CD4-positive, alpha-beta memory T cell (primary cell): ENCODE measurements at regions not wholly inside any gene's neighbourhood (a gene's known extent, or its start where the extent isn't known, plus 50 kb on each side); places are given as distances from the start of the nearest gene placed in this dataset.

Experiments
- CTCF ChIA-PET: fragments of 350-600 bp; sonication (Branson Sonifier 250); formaldehyde crosslinking; loops from one replicate; lab custom pipeline; 2021; ENCODE audit warnings: inconsistent platforms; ENCODE audit not compliant: partially characterized antibody; lab: Charles Lee
- POLR2A ChIA-PET: fragments of 350-600 bp; sonication (Branson Sonifier 250); formaldehyde crosslinking; loops from one replicate; lab custom pipeline; 2021; ENCODE audit not compliant: partially characterized antibody; lab: Charles Lee
- DNase-seq, 5 donors: peaks; one replicate each; pipeline versions ENCODE4 v3.0.0 to v3.0.0-alpha.2; 2020 to 2022; ENCODE audit warnings: mixed read lengths in 1 of 5
- H3K27ac ChIP-seq: one replicate; pipeline ENCODE4 v1.7.0; 2013; ENCODE audit warnings: low read depth, low read length
- H3K27me3 ChIP-seq: 2 replicates; pipeline ENCODE4 v1.7.0; 2013; ENCODE audit warnings: mild to moderate bottlenecking, low read length, moderate library complexity; ENCODE audit not compliant: insufficient read depth
- H3K36me3 ChIP-seq: 2 replicates; pipeline ENCODE4 v1.7.0; 2013; ENCODE audit warnings: mild to moderate bottlenecking, low read length, moderate library complexity; ENCODE audit not compliant: insufficient read depth
- H3K4me1 ChIP-seq: 2 replicates; pipeline ENCODE4 v1.7.0; 2013; ENCODE audit warnings: mild to moderate bottlenecking, low read length, moderate library complexity; ENCODE audit not compliant: insufficient read depth
- H3K4me3 ChIP-seq, 2 donors: one replicate each; pipeline ENCODE4 v1.7.0; 2013; ENCODE audit warnings: low read length in 2 of 2, mild to moderate bottlenecking in 1 of 2
- H3K9me3 ChIP-seq, 2 donors: one replicate each; pipeline ENCODE4 v1.7.0; 2013; ENCODE audit warnings: low read length in 2 of 2, control low read depth in 1 of 2; ENCODE audit not compliant: control insufficient read depth in 1 of 2
- H3K27ac Mint-ChIP-seq, 7 donors: one replicate each; pipeline ENCODE4 v1.8.0; 2020 to 2021; ENCODE audit warnings: mixed read lengths in 7 of 7, mild to moderate bottlenecking in 6 of 7, inconsistent platforms in 3 of 7, moderate library complexity in 3 of 7
- H3K27me3 Mint-ChIP-seq, 2 donors: one replicate each; pipeline ENCODE4 v1.8.0; 2020 to 2021; ENCODE audit warnings: mixed read lengths in 2 of 2
- H3K36me3 Mint-ChIP-seq, 2 donors: one replicate each; pipeline ENCODE4 v1.8.0; 2020 to 2021; ENCODE audit warnings: mixed read lengths in 2 of 2, inconsistent platforms in 1 of 2, mild to moderate bottlenecking in 1 of 2
- H3K4me1 Mint-ChIP-seq, 4 donors: one replicate each; pipeline ENCODE4 v1.8.0; 2020 to 2021; ENCODE audit warnings: mixed read lengths in 4 of 4, mild to moderate bottlenecking in 1 of 4
- H3K4me3 Mint-ChIP-seq, 8 donors: one replicate each; pipeline ENCODE4 v1.8.0; 2020 to 2021; ENCODE audit warnings: mixed read lengths in 8 of 8, mild to moderate bottlenecking in 7 of 8, moderate library complexity in 6 of 8, inconsistent platforms in 3 of 8
- H3K9me3 Mint-ChIP-seq, 8 donors: one replicate each; pipeline ENCODE4 v1.8.0; 2020 to 2021; ENCODE audit warnings: mixed read lengths in 8 of 8, mild to moderate bottlenecking in 5 of 8, inconsistent platforms in 3 of 8, moderate library complexity in 1 of 8
- intact Hi-C: fragments of 100-400 bp; cut with micrococcal nuclease; formaldehyde crosslinking; loops from one replicate; pipeline ENCODE4 v1.15.1; 2023

DNA sequence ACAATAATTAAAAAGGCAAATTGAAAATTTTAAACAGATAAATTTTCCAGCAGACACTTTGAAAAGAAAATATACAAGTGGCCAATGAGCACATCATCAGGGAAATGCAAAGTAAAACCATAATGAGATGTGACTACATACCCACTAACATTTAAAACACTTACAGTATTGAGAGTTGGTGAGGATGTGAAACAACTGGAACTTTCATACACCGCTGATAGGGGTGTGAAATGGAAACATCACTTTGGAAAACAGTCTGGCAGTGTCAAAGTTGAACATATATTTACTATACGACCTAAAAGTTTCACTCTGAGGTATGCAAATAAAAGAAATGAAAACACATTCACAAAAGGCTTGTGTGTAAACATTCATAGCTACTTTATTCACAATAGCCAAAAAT is 94.0 kb upstream of the GNAO1 start:
- H3K36me3 ChIP-seq = no peaks in the 10 kb centered on the region
- H3K36me3 Mint-ChIP-seq = no peaks in the 10 kb centered on the region
- H3K27me3 ChIP-seq = no peaks in the 10 kb centered on the region
- no peak for DNase-seq
- ChIA-PET CTCF (interaction anchor here (1.3 kb wide), 1 partner anchor 151 kb away, joined by 3 read pairs; no protein-coding TSS in a partner anchor), POLR2A (no interaction called here)
- H3K27ac ChIP-seq = no peak overlapping the region
- no peak overlapping the region for H3K4me3 Mint-ChIP-seq
- H3K4me3 ChIP-seq = no peak overlapping the region
- intact Hi-C loops = no loop called here
- H3K4me1 Mint-ChIP-seq = no peaks in the 10 kb centered on the region
- no peaks in the 10 kb centered on the region for H3K9me3 ChIP-seq
- no peaks in the 10 kb centered on the region for H3K4me1 ChIP-seq
- H3K27me3 Mint-ChIP-seq = peaks cover 0 to 4% of the 10 kb centered on the region in 2 donors
- H3K9me3 Mint-ChIP-seq = no peaks in the 10 kb centered on the region
- H3K27ac Mint-ChIP-seq = no peak overlapping the region

DNA sequence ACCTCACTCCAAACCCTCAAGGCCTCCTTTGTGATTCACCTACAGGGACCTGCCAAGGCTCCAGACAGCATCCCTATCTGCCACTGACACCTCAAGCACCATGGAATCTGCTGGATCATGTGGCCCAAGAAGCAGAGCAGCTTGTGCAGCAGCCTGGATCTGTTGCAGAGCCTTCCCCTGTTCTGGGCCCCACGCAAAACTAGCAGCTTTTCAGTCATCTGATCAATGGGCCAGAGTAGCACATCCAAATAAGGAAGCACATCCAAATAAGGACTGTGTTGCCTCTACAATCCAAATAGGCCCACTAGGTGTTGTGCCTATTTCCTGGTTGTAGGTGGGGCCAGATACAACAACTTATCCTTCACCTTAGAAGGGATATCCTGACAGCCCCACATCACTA is 97.1 kb upstream of the GNAO1 start:
- ChIA-PET CTCF (interaction anchor here (1.0 kb wide), 1 partner anchor 224 kb away, joined by 4 read pairs; no protein-coding TSS in a partner anchor), POLR2A (no interaction called here)
- intact Hi-C loops = no loop called here
- no peak overlapping the region for H3K4me3 Mint-ChIP-seq
- H3K36me3 Mint-ChIP-seq = no peaks in the 10 kb centered on the region
- no peak overlapping the region for H3K27ac Mint-ChIP-seq
- no peaks in the 10 kb centered on the region for H3K9me3 Mint-ChIP-seq
- H3K27me3 Mint-ChIP-seq = peaks cover 0 to 2% of the 10 kb centered on the region in 2 donors
- no peak overlapping the region for H3K4me3 ChIP-seq
- no peaks in the 10 kb centered on the region for H3K27me3 ChIP-seq
- DNase-seq = no peak
- H3K4me1 ChIP-seq = no peaks in the 10 kb centered on the region
- H3K4me1 Mint-ChIP-seq = peaks cover 0 to 1% (median 0%) of the 10 kb centered on the region in 4 donors
- H3K36me3 ChIP-seq = no peaks in the 10 kb centered on the region
- no peaks in the 10 kb centered on the region for H3K9me3 ChIP-seq
- H3K27ac ChIP-seq = no peak overlapping the region

DNA sequence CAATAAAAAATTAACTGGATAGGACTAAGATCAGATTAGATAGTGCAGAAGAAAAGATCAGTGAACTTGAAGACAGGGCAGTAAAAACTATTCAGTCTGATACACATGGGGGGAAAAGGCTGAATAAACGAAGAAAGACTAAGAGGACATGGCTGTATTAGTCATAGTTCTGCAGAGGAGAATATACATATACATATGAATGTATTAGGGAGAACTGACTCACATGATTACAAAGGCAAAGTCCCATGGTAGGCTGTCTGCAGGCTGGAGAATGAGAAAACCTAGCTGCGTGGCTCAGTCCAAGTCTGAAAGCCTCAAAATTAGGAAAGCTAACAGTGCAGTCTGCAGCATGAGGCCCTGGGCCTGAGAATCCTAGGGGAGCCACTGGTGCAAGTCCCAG is 98.2 kb upstream of the GNAO1 start:
- peaks cover 0 to 3% of the 10 kb centered on the region in 2 donors for H3K27me3 Mint-ChIP-seq
- H3K9me3 Mint-ChIP-seq = no peaks in the 10 kb centered on the region
- POLR2A ChIA-PET = no interaction called here
- H3K4me1 ChIP-seq = no peaks in the 10 kb centered on the region
- no peak for DNase-seq
- H3K4me3 ChIP-seq = no peak overlapping the region
- CTCF ChIA-PET = interaction anchor here (0.8 kb wide), 1 partner anchor 116 kb away, joined by 3 read pairs; no protein-coding TSS in a partner anchor
- intact Hi-C loops = no loop called here
- H3K36me3 ChIP-seq = no peaks in the 10 kb centered on the region
- H3K27ac ChIP-seq = no peak overlapping the region
- H3K27ac Mint-ChIP-seq = no peak overlapping the region
- no peaks in the 10 kb centered on the region for H3K36me3 Mint-ChIP-seq
- no peaks in the 10 kb centered on the region for H3K27me3 ChIP-seq
- no peak overlapping the region for H3K4me3 Mint-ChIP-seq
- peaks cover 0 to 1% (median 0%) of the 10 kb centered on the region in 4 donors for H3K4me1 Mint-ChIP-seq
- H3K9me3 ChIP-seq = no peaks in the 10 kb centered on the region

DNA sequence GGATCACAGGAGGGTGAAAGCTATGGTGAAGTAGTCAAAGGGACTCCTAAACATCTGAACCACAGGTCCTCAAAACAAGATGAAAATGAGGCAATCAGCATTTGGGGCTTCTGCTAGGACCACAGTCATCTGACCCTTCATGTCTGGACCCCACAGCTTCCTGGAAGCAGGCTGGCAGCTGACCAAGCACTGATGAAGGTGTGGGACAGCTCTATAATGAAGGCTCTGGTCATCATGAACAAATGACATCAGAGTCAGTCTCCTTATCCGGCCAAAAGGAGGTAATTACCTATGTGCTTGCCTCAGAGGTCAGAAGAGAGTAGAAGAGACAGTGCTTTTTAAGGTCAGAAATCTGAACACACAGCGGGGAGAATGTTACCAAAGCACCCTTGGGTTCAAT is 101.2 kb upstream of the GNAO1 start:
- H3K4me3 ChIP-seq = no peak overlapping the region
- H3K36me3 ChIP-seq = no peaks in the 10 kb centered on the region
- no peak overlapping the region for H3K27ac ChIP-seq
- Mint-ChIP-seq H3K4me1 (peaks cover 0 to 1% (median 0%) of the 10 kb centered on the region in 4 donors), H3K27me3 (peaks cover 0 to 10% of the 10 kb centered on the region in 2 donors), H3K4me3 (no peak overlapping the region), H3K9me3 (peaks cover 0 to 2% (median 0%) of the 10 kb centered on the region in 8 donors), H3K36me3 (no peaks in the 10 kb centered on the region), H3K27ac (no peak overlapping the region)
- intact Hi-C loops = no loop called here
- ChIA-PET CTCF (no interaction called here), POLR2A (no interaction called here)
- H3K27me3 ChIP-seq = no peaks in the 10 kb centered on the region
- no peaks in the 10 kb centered on the region for H3K4me1 ChIP-seq
- H3K9me3 ChIP-seq = no peaks in the 10 kb centered on the region
- no peak for DNase-seq

DNA sequence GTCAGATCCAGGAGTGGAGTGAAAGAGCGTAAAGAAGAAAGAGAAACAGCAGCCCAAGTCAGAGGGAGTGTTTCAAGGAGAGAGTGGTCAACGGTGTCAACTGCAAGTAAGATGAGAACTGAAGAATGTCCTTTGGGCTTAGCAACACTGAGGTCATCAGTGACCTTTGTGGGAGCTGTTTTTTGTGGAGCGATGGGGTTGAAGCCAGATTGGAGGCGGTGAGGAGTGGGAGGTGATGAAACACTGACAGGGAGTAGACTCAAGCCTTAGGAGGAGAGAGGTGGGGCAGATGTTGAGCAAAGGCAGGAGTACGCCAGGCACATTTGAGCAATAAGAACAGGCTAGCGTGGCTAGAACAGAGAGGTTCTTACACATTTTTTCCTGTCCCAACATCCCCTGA is 103.7 kb upstream of the GNAO1 start:
- Histone ChIP-seq H3K9me3 (no peaks in the 10 kb centered on the region), H3K36me3 (no peaks in the 10 kb centered on the region), H3K4me1 (no peaks in the 10 kb centered on the region), H3K27ac (no peak overlapping the region), H3K27me3 (no peaks in the 10 kb centered on the region), H3K4me3 (no peak overlapping the region)
- DNase-seq = no peak
- Mint-ChIP-seq H3K27ac (no peak overlapping the region), H3K36me3 (no peaks in the 10 kb centered on the region), H3K4me3 (no peak overlapping the region), H3K4me1 (peaks cover 0 to 1% (median 0%) of the 10 kb centered on the region in 4 donors), H3K27me3 (peaks cover 0 to 12% of the 10 kb centered on the region in 2 donors), H3K9me3 (peaks cover 0 to 7% (median 0%) of the 10 kb centered on the region in 8 donors)
- CTCF ChIA-PET = no interaction called here
- POLR2A ChIA-PET = no interaction called here
- intact Hi-C loops = no loop called here

DNA sequence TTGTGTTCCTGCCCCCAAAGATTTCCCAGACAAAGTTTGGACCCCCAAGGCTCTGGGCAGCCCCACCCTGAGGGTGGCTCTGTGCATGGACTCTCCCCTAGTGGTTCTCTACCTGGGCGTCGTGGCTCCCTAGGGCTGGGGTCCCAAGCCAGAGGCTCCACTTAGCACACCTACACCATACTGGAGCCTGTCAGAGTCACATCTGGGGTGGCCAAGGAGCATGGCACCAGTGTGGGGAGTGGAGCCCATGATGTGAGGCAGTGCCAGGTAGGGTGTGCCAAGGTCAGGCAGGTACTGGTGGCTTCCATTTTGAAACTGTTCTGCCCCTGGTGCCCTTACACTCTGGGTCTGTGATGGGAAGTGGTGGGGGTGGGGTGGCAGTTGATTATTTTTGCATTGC is 109.9 kb upstream of the GNAO1 start:
- Histone ChIP-seq H3K4me1 (no peaks in the 10 kb centered on the region), H3K4me3 (no peak overlapping the region), H3K36me3 (no peaks in the 10 kb centered on the region), H3K27ac (no peak overlapping the region), H3K9me3 (no peaks in the 10 kb centered on the region), H3K27me3 (no peaks in the 10 kb centered on the region)
- H3K27ac Mint-ChIP-seq = no peak overlapping the region
- intact Hi-C loops = no loop called here
- no peak overlapping the region for H3K4me3 Mint-ChIP-seq
- peaks cover 2 to 5% of the 10 kb centered on the region in 2 donors for H3K27me3 Mint-ChIP-seq
- peaks cover 0 to 8% (median 0%) of the 10 kb centered on the region in 8 donors for H3K9me3 Mint-ChIP-seq
- no peaks in the 10 kb centered on the region for H3K4me1 Mint-ChIP-seq
- CTCF ChIA-PET = no interaction called here
- no peak for DNase-seq
- POLR2A ChIA-PET = no interaction called here
- H3K36me3 Mint-ChIP-seq = no peaks in the 10 kb centered on the region

DNA sequence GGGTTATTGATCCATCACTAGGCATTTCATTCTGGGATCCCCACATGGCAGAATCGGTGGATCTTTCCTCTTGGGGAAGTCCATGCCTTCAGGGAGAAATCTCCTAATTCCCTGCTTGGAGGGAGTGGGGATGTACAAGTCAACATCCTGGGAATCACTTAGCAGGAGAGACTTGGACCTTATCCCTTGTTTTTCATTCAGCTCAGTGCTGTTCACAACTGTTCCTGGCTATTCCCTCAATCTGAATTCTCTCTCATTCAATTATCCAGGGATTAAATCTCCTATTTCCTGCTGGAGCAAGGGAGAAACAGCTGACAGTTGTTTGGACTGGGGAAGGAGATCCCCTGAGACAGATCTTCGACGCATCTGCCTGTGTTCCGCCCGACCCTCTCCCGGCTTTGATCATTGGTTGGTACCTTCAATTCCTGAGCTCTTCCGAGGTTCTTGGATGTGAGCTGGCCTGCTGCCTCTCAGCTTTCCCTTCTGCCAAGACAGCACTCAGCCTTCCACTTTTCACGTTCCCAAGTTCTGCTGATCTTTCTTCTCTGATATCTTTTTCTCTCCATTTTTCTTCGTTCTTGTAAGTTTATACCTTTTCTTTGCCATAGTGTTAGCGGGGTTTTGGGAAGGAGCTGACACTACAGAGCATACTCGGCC is 115.4 kb upstream of the GNAO1 start:
- intact Hi-C loops = no loop called here
- H3K27ac Mint-ChIP-seq = no peak overlapping the region

More for the DNA sequence above, 115.4 kb upstream of the GNAO1 start:
- Mint-ChIP-seq H3K9me3 (no peaks in the 10 kb centered on the region), H3K27me3 (peaks cover 3 to 6% of the 10 kb centered on the region in 2 donors), H3K4me1 (no peaks in the 10 kb centered on the region), H3K4me3 (no peak overlapping the region), H3K36me3 (no peaks in the 10 kb centered on the region)
- no peak for DNase-seq
- CTCF ChIA-PET = interaction anchor here (1.0 kb wide), 1 partner anchor 15 kb away, joined by 3 read pairs; no protein-coding TSS in a partner anchor
- POLR2A ChIA-PET = interaction anchor here (1.0 kb wide), 1 partner anchor 116 kb away, joined by 3 read pairs; the partner anchor contains the start of gene GNAO1
- Histone ChIP-seq H3K27me3 (no peaks in the 10 kb centered on the region), H3K4me1 (no peaks in the 10 kb centered on the region), H3K36me3 (no peaks in the 10 kb centered on the region), H3K9me3 (no peaks in the 10 kb centered on the region), H3K27ac (no peak overlapping the region), H3K4me3 (no peak overlapping the region)
